ENCODE measurements at regions not wholly inside any gene's neighbourhood (a gene's known extent, or its start where the extent isn't known, plus 50 kb on each side); places are given as distances from the start of the nearest gene placed in this dataset.

DNA sequence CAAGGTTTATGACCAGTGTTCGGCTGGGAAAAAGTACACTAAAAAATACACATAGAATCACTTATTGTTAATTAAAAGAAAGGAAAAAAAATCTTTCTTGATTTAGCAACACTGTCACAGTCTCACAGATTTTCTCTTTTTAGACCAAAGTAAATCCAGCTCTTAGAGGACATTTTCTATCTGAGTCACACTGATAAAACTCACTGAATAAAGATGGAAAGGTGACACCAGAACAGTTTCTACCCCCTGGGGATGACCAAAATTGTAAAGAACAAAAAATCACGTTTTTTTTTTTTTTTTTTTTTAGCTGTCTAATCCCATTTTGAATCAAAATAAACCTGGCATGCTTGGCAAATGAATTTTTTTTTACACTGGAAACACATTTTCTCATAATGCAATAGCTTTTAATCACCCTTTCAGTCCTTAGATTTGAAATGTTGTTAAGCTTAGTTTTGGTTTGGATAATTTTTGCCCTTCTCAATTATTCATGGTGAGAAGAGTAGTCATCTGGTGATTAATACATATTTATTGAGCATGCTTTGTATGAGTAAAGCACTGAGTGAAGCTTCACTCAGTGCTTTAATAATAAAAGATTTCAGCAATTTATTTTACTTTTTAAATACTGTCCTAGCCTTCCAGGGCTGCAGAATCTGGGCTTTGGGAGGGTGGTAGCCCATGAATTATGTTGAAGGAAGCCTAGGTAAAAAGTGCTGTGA, 886.3 kb downstream of the SLC4A3 start:
- no peak for TF ChIP-seq CTCF (IDR thresholded peaks at IDR 0.05; ENCODE audit: control extremely low read depth, extremely low read depth)
- H3K27ac ChIP-seq (ENCODE audit: low read depth in 1 of 2, low read length in 1 of 2), result no peak overlapping the region
- no peak for DNase-seq
- H3K27me3 ChIP-seq (ENCODE audit: control insufficient read depth in 3 of 3, insufficient read depth in 3 of 3, low read length in 2 of 3), result no peaks in the 10 kb centered on the region
- H3K9me3 ChIP-seq (ENCODE audit: control insufficient read depth in 4 of 4, insufficient read depth in 3 of 4, low read length in 3 of 4), result peaks cover 0 to 2% (median 0%) of the 10 kb centered on the region in 4 donors
- H3K9ac ChIP-seq (ENCODE audit: insufficient read depth in 1 of 2, low read length in 2 of 2), result no peak overlapping the region
- no peaks in the 10 kb centered on the region for H3K36me3 ChIP-seq (ENCODE audit: control insufficient read depth in 4 of 4, insufficient read depth in 4 of 4, low read length in 4 of 4)
- WGBS, 2 donors, result 42 to 62% methylated on average over 2 of the region's 2 CpGs
- no peak overlapping the region for H3K4me3 ChIP-seq
- ATAC-seq (ENCODE audit: insufficient read depth, low FRiP score), result no peak
- H3K4me1 ChIP-seq (ENCODE audit: control insufficient read depth in 5 of 5, insufficient read depth in 5 of 5, low read length in 5 of 5), result no peaks in the 10 kb centered on the region

DNA sequence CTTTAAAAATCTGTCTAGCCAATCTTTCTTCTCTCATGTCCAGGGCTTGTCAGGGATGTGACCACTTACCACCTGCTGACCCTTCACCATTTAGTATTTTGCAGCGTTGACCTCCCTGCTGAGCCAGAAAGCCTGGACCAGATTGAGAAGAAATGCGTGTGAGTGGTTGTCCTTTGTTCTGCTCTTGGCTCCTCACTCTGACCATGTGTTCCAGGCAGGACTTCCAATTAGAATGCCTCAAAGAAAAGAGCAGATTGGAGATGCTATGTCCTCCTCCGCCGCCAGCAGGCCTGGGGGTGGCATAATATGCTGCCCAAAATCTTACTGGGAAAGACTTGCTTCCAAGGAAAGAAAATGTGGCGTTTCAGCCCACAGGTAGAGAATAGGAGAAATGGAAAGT, 894.1 kb downstream of the SLC4A3 start:
- Histone ChIP-seq H3K27ac (ENCODE audit: low read depth in 1 of 2, low read length in 1 of 2) (no peak overlapping the region), H3K27me3 (ENCODE audit: control insufficient read depth in 3 of 3, insufficient read depth in 3 of 3, low read length in 2 of 3) (no peaks in the 10 kb centered on the region), H3K4me3 (no peak overlapping the region), H3K9ac (ENCODE audit: insufficient read depth in 1 of 2, low read length in 2 of 2) (no peak overlapping the region), H3K9me3 (ENCODE audit: control insufficient read depth in 4 of 4, insufficient read depth in 3 of 4, low read length in 3 of 4) (no peaks in the 10 kb centered on the region), H3K36me3 (ENCODE audit: control insufficient read depth in 4 of 4, insufficient read depth in 4 of 4, low read length in 4 of 4) (no peaks in the 10 kb centered on the region), H3K4me1 (ENCODE audit: control insufficient read depth in 5 of 5, insufficient read depth in 5 of 5, low read length in 5 of 5) (no peaks in the 10 kb centered on the region)
- ATAC-seq (ENCODE audit: insufficient read depth, low FRiP score) (no peak), DNase-seq (no peak)
- WGBS, 2 donors, result 85 to 87% methylated on average over 5 of the region's 5 CpGs
- no peak for TF ChIP-seq CTCF (IDR thresholded peaks at IDR 0.05; ENCODE audit: control extremely low read depth, extremely low read depth)

- H3K27me3 ChIP-seq (ENCODE audit: control insufficient read depth in 3 of 3, insufficient read depth in 3 of 3, low read length in 2 of 3), result no peaks in the 10 kb centered on the region
- H3K36me3 ChIP-seq (ENCODE audit: control insufficient read depth in 4 of 4, insufficient read depth in 4 of 4, low read length in 4 of 4), result no peaks in the 10 kb centered on the region
- H3K9ac ChIP-seq (ENCODE audit: insufficient read depth in 1 of 2, low read length in 2 of 2), result no peak overlapping the region
- peaks cover 0 to 2% (median 0%) of the 10 kb centered on the region in 5 donors for H3K4me1 ChIP-seq (ENCODE audit: control insufficient read depth in 5 of 5, insufficient read depth in 5 of 5, low read length in 5 of 5)
- DNase-seq (no peak), ATAC-seq (ENCODE audit: insufficient read depth, low FRiP score) (no peak)
- no peak overlapping the region for H3K4me3 ChIP-seq
- peaks cover 0 to 3% (median 2%) of the 10 kb centered on the region in 4 donors for H3K9me3 ChIP-seq (ENCODE audit: control insufficient read depth in 4 of 4, insufficient read depth in 3 of 4, low read length in 3 of 4)
- TF ChIP-seq CTCF (IDR thresholded peaks at IDR 0.05; ENCODE audit: control extremely low read depth, extremely low read depth), result no peak
- WGBS, 2 donors, result 77 to 91% methylated on average over 3 of the region's 3 CpGs
- no peak overlapping the region for H3K27ac ChIP-seq (ENCODE audit: low read depth in 1 of 2, low read length in 1 of 2)
Measured at GRCh38 chr2:220528180-220528675, 900.8 kb downstream of the SLC4A3 start.

Measured in lung (tissue), 11 donors.